OCI-LY3 (cell line): ENCODE measurements at regions not wholly inside any gene's neighbourhood (a gene's known extent, or its start where the extent isn't known, plus 50 kb on each side); places are given as distances from the start of the nearest gene placed in this dataset.
A peak's percentile ranks its signal among the peaks of the same experiment; 100 is the strongest.

Experiments used
- H2AFZ ChIP-seq: fragments of 200-600, 300-600 bp; shearing (Covaris generic); 2 replicates; pipeline ENCODE4 v1.6.0; 2014; ENCODE audit warnings: antibody characterized with exemption, low read depth, low read length
- H3K27ac ChIP-seq: fragments of 200-600, 300-600 bp; sonication (generic); 2 replicates; pipeline ENCODE4 v1.5.1; 2014; ENCODE audit warnings: mild to moderate bottlenecking, low read length, moderate library complexity, mixed read lengths
- H3K27me3 ChIP-seq: fragments of 200-600, 300-600 bp; sonication (generic); 2 replicates; pipeline ENCODE4 v1.6.1; 2014; ENCODE audit warnings: low read depth, low read length, mixed read lengths
- H3K36me3 ChIP-seq: fragments of 200-600, 300-600 bp; sonication (generic); replicated peaks from 2 replicates; pipeline ENCODE3; 2014; ENCODE audit warnings: low read depth, low read length, mixed read lengths
- H3K4me1 ChIP-seq: fragments of 300-600, 200-600 bp; sonication (generic); 2 replicates; pipeline ENCODE4 v1.6.1; 2014; ENCODE audit warnings: low read length, mixed read lengths
- H3K4me2 ChIP-seq: fragments of 200-600, 300-600 bp; sonication (generic); 2 replicates; pipeline ENCODE4 v1.6.1; 2014; ENCODE audit warnings: low read length, mixed read lengths
- H3K4me3 ChIP-seq: fragments of 300-600, 200-600 bp; sonication (generic); 2 replicates; pipeline ENCODE4 v1.5.1; 2014; ENCODE audit warnings: antibody characterized with exemption, mild to moderate bottlenecking, low read length, moderate library complexity
- H3K79me2 ChIP-seq: fragments of 300-600, 200-600 bp; shearing (Covaris generic); 2 replicates; pipeline ENCODE4 v1.6.1; 2014; ENCODE audit warnings: mild to moderate bottlenecking, low read length, mixed read lengths
- H3K9ac ChIP-seq: fragments of 300-600, 200-600 bp; shearing (Covaris generic); 2 replicates; pipeline ENCODE4 v1.6.0; 2014; ENCODE audit warnings: mild to moderate bottlenecking, low read length, moderate library complexity
- H3K9me3 ChIP-seq: fragments of 200-600, 300-600 bp; shearing (Covaris generic); 2 replicates; pipeline ENCODE4 v1.6.1; 2014; ENCODE audit warnings: low read length, mixed read lengths; ENCODE audit not compliant: insufficient read depth
- H4K20me1 ChIP-seq: fragments of 200-600, 300-600 bp; sonication (generic); 2 replicates; pipeline ENCODE4 v1.6.1; 2016; ENCODE audit warnings: low read length, mixed read lengths; ENCODE audit not compliant: insufficient read depth
- CTCF ChIP-seq: fragments of 200-600, 300-600 bp; sonication (generic); IDR thresholded peaks from 2 replicates; pipeline ENCODE4 v1.5.1; 2014; ENCODE audit warnings: antibody characterized with exemption, low read length, low read depth
- EZH2phosphoT487 ChIP-seq: fragments of 200-600 bp; shearing (Covaris generic); IDR thresholded peaks from 2 replicates; pipeline ENCODE4 v1.6.1; 2018; ENCODE audit warnings: antibody characterized with exemption, mixed run types, low read depth

- H3K36me3 ChIP-seq = peaks cover 2% of the 10 kb centered on the region
- H3K4me3 ChIP-seq = peak overlapping the region; percentile 66
- H3K27ac ChIP-seq = peak overlapping the region; percentile 20; the same call in 1 of the 2 replicates
- peak overlapping the region; percentile 80 for H3K4me2 ChIP-seq
- H3K9me3 ChIP-seq = peaks cover 6% of the 10 kb centered on the region; the same call in 1 of the 2 replicates
- H4K20me1 ChIP-seq = no peaks in the 10 kb centered on the region
- H2AFZ ChIP-seq = peak overlapping the region; percentile 88
- no peaks in the 10 kb centered on the region for H3K79me2 ChIP-seq
- no peak for TF ChIP-seq EZH2phosphoT487
- peak; percentile 49 for TF ChIP-seq CTCF
- H3K27me3 ChIP-seq = no peaks in the 10 kb centered on the region
- peaks cover 15% of the 10 kb centered on the region for H3K4me1 ChIP-seq
- peak overlapping the region; percentile 33 for H3K9ac ChIP-seq
Measured at GRCh38 chr4:138103597-138104283, 138.4 kb downstream of the SLC7A11 start.

GRCh38 chr4:138099385-138099784 is 142.8 kb downstream of the SLC7A11 start:
- no peak overlapping the region for H3K4me3 ChIP-seq
- no peaks in the 10 kb centered on the region for H4K20me1 ChIP-seq
- H3K27ac ChIP-seq = no peak overlapping the region
- H3K36me3 ChIP-seq = no peaks in the 10 kb centered on the region
- H3K4me2 ChIP-seq = no peak overlapping the region
- H3K9me3 ChIP-seq = no peaks in the 10 kb centered on the region
- H3K9ac ChIP-seq = no peak overlapping the region
- no peak overlapping the region for H2AFZ ChIP-seq
- no peak for TF ChIP-seq CTCF
- TF ChIP-seq EZH2phosphoT487 = no peak
- H3K4me1 ChIP-seq = peaks cover 17% of the 10 kb centered on the region
- H3K27me3 ChIP-seq = peaks cover 23% of the 10 kb centered on the region
- no peaks in the 10 kb centered on the region for H3K79me2 ChIP-seq

GRCh38 chr4:138097912-138098600 is 144.1 kb downstream of the SLC7A11 start:
- Histone ChIP-seq H3K9me3 (no peaks in the 10 kb centered on the region), H3K4me1 (peaks cover 6% of the 10 kb centered on the region), H3K27ac (no peak overlapping the region), H2AFZ (no peak overlapping the region), H3K27me3 (peaks cover 35% of the 10 kb centered on the region), H3K4me3 (no peak overlapping the region), H3K4me2 (0 out of 2 replicates have a peak overlapping the region, but pooled peaks have one; percentile 2), H4K20me1 (no peaks in the 10 kb centered on the region), H3K79me2 (no peaks in the 10 kb centered on the region), H3K9ac (no peak overlapping the region), H3K36me3 (no peaks in the 10 kb centered on the region)
- no peak for TF ChIP-seq CTCF
- TF ChIP-seq EZH2phosphoT487 = no peak

GRCh38 chr4:138096384-138097062 is 145.6 kb downstream of the SLC7A11 start:
- H3K9me3 ChIP-seq = no peaks in the 10 kb centered on the region

More at GRCh38 chr4:138096384-138097062, 145.6 kb downstream of the SLC7A11 start:
- TF ChIP-seq CTCF = no peak
- TF ChIP-seq EZH2phosphoT487 = no peak
- Histone ChIP-seq H3K36me3 (no peaks in the 10 kb centered on the region), H2AFZ (no peak overlapping the region), H3K4me2 (no peak overlapping the region), H3K9ac (no peak overlapping the region), H3K27ac (no peak overlapping the region), H3K79me2 (no peaks in the 10 kb centered on the region), H4K20me1 (no peaks in the 10 kb centered on the region), H3K4me3 (no peak overlapping the region), H3K27me3 (peaks cover 35% of the 10 kb centered on the region), H3K4me1 (peaks cover 6% of the 10 kb centered on the region)
